HG02870 (cell line): ENCODE measurements at regions not wholly inside any gene's neighbourhood (a gene's known extent, or its start where the extent isn't known, plus 50 kb on each side); places are given as distances from the start of the nearest gene placed in this dataset.
A peak's percentile ranks its signal among the peaks of the same experiment; 100 is the strongest.

Source experiments
- ATAC-seq: cut with Tn5 transposase; IDR thresholded peaks from one replicate; pipeline ENCODE4 v1.9.1; 2021; ENCODE audit warnings: mild to moderate bottlenecking, moderate library complexity; ENCODE audit not compliant: unreplicated experiment

- ATAC-seq = no peak
Measured at GRCh38 chr12:85504164-85504563, 224.1 kb downstream of the ALX1 start.

- no peak for ATAC-seq
Measured at GRCh38 chr12:85504624-85505023, 224.6 kb downstream of the ALX1 start.

- ATAC-seq = no peak
Measured at GRCh38 chr12:85507456-85507855, 227.4 kb downstream of the ALX1 start.

- ATAC-seq = peak; percentile 26
Measured at GRCh38 chr12:85509081-85509856, 229.2 kb downstream of the ALX1 start.

- ATAC-seq = peak; percentile 96
Measured at GRCh38 chr12:85509857-85510256, 229.8 kb downstream of the ALX1 start.

GRCh38 chr12:85516039-85516438 is 236.0 kb downstream of the ALX1 start:
- ATAC-seq = no peak

GRCh38 chr12:85516667-85517325 is 236.8 kb downstream of the ALX1 start:
- no peak for ATAC-seq

GRCh38 chr12:85519163-85519562 is 239.1 kb downstream of the ALX1 start:
- ATAC-seq = no peak

GRCh38 chr12:85523197-85523596 is 243.2 kb downstream of the ALX1 start:
- no peak for ATAC-seq

GRCh38 chr12:85527192-85527591 is 247.2 kb downstream of the ALX1 start:
- ATAC-seq = peak; percentile 71

- no peak for ATAC-seq
Measured at GRCh38 chr12:85529896-85530295, 249.9 kb downstream of the ALX1 start.

- no peak for ATAC-seq
Measured at GRCh38 chr12:85530456-85530855, 250.4 kb downstream of the ALX1 start.

- peak; percentile 87 for ATAC-seq
Measured at GRCh38 chr12:85531341-85531740, 251.3 kb downstream of the ALX1 start.

GRCh38 chr12:85549640-85550039 is 269.6 kb downstream of the ALX1 start:
- ATAC-seq = no peak

GRCh38 chr12:85550924-85551323 is 270.9 kb downstream of the ALX1 start:
- no peak for ATAC-seq

- ATAC-seq = no peak
Measured at GRCh38 chr12:85552461-85552860, 272.4 kb downstream of the ALX1 start.

GRCh38 chr12:85557850-85558249 is 277.8 kb downstream of the ALX1 start:
- no peak for ATAC-seq

GRCh38 chr12:85558684-85559083 is 277.5 kb downstream of the RASSF9 start:
- no peak for ATAC-seq

- no peak for ATAC-seq
Measured at GRCh38 chr12:85559127-85559526, 277.1 kb downstream of the RASSF9 start.

GRCh38 chr12:85559536-85559935 is 276.7 kb downstream of the RASSF9 start:
- no peak for ATAC-seq

GRCh38 chr12:85562765-85563164 is 273.4 kb downstream of the RASSF9 start:
- no peak for ATAC-seq

GRCh38 chr12:85564786-85565185 is 271.4 kb downstream of the RASSF9 start:
- ATAC-seq = no peak
